ENCODE measurements at regions not wholly inside any gene's neighbourhood (a gene's known extent, or its start where the extent isn't known, plus 50 kb on each side); places are given as distances from the start of the nearest gene placed in this dataset.
"Not testable (repeated sequence)": the region's sequence is repeated elsewhere in the genome, so short reads cannot be mapped to it uniquely, and the experiment has no call there.

- DNase-seq (ENCODE audit: missing footprints) = peak; percentile 73
These were observed 1380.6 kb upstream of the DEFB115 start for GRCh38 chr20:29876911-29877285.

DNA sequence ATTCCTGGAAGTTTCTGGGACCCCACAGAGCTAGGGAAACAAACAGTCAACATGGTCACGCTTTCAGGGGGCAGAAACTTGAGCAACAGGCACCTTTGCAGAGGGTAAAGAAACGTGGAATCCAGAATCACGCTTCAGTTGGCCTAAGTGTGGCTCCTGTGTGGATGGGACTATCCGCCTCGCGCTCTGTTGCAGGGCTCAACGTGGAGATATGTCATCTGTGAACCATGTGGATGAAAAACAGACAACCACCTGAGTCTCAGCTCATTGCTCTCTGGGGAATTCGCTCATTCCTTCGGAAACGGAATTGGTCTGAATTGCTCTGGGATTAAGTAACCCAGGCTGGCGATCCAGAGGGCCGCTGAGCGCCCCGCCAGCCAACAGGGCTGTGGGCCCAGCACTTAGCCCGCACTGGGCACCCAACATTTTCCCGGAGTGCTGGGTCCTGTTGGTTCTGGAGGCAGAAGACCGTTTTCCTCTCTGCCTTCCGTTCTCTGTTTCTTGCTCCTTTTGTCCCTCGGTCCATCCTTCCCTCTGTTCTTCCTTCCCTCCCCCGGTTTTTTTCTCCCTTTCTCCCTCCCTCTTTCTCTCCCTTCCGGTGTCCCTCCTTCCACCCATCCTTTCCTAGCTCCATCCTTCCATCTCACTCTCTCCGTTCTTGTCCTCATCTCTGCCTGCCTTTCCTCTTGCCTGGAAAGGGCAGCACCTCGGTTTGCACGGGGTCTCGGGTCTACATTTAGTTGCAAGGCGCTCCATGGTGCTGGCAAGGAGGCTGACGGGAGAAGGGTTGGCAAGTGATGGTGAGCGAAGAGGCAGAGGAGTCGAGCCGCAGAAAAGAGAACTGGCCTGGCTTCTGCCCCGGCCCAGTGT lies 1379.8 kb upstream of the DEFB115 start:
- intact Hi-C loops (cut with DNase I) = loop anchor here (10.0 kb wide), 1 partner anchor 763 kb away; no protein-coding TSS in a partner anchor
- not testable (repeated sequence) for DNase-seq (ENCODE audit: missing footprints); ATAC-seq

More at GRCh38 chr20:29876911-29877285, 1380.6 kb upstream of the DEFB115 start:
- intact Hi-C loops (cut with DNase I) = loop anchor here (10.0 kb wide), 1 partner anchor 762 kb away; no protein-coding TSS in a partner anchor
- no peak for ATAC-seq

- ATAC-seq (peak; percentile 15), DNase-seq (ENCODE audit: missing footprints) (peak; percentile 71)
- intact Hi-C loops (cut with DNase I) = loop anchor here (10.0 kb wide), 1 partner anchor 764 kb away; no protein-coding TSS in a partner anchor
These were observed 1379.2 kb upstream of the DEFB115 start for GRCh38 chr20:29878281-29878741.

DNA sequence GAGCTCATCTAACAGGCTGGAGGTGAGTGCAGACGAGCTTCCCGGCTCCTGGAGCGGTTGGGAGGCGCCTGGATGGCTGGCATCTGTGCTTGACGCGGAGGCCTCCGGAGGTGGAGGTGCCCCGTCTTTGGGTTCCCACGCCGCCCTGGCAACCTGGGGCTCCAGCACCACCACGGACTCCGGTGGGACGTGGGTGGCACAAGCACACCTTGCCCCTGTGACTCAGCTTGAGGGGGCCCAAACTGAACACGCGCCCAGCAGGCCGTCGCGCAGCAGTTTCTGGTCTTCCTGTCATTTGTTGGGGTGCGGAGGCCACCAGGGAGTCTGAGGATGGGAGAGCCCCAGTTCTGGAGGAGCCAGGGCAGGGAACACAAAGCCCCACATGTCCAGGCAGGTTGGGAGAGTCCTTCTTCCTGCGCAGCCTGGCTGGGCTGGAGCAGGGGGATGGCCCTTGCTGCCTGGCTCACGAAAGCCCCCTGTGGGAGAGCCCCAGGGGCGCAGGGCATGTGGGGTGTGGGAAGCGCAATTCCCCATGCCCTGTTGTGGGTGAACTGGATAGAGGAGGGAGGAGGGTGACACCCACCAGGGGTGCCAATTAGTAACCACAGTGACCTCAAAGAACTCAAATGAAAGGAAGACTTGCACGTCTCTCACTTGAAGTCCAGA lies 1378.6 kb upstream of the DEFB115 start:
- peak; percentile 35 for ATAC-seq
- no peak for DNase-seq (ENCODE audit: missing footprints)
- intact Hi-C loops (cut with DNase I) = loop anchor here (10.0 kb wide), 1 partner anchor 764 kb away; no protein-coding TSS in a partner anchor

GRCh38 chr20:29881107-29881506 lies 1376.4 kb upstream of the DEFB115 start:
- DNase-seq (ENCODE audit: missing footprints); ATAC-seq; intact Hi-C loops (cut with DNase I): not testable (repeated sequence)

- intact Hi-C loops (cut with DNase I) = not testable (repeated sequence)
These were observed 1373.8 kb upstream of the DEFB115 start for GRCh38 chr20:29883514-29884219.

GRCh38 chr20:29884322-29884721 lies 1373.1 kb upstream of the DEFB115 start:
- intact Hi-C loops (cut with DNase I); ATAC-seq; DNase-seq (ENCODE audit: missing footprints): not testable (repeated sequence)

More at GRCh38 chr20:29883514-29884219, 1373.8 kb upstream of the DEFB115 start:
- ATAC-seq; DNase-seq (ENCODE audit: missing footprints): not testable (repeated sequence)

GRCh38 chr20:29885282-29886185 lies 1371.9 kb upstream of the DEFB115 start:
- intact Hi-C loops (cut with DNase I) = not testable (repeated sequence)
- ATAC-seq = peak; percentile 37

GRCh38 chr20:29891555-29891954 lies 1365.9 kb upstream of the DEFB115 start:
- ATAC-seq; intact Hi-C loops (cut with DNase I); DNase-seq (ENCODE audit: missing footprints): not testable (repeated sequence)

More at GRCh38 chr20:29885282-29886185, 1371.9 kb upstream of the DEFB115 start:
- DNase-seq (ENCODE audit: missing footprints) = not testable (repeated sequence)
